OCI-LY1 (cell line): ENCODE measurements at regions not wholly inside any gene's neighbourhood (a gene's known extent, or its start where the extent isn't known, plus 50 kb on each side); places are given as distances from the start of the nearest gene placed in this dataset.

Experiments used
- H2AFZ ChIP-seq: fragments of 200-600 bp; sonication (generic), shearing (Covaris generic); 2 replicates; pipeline ENCODE4 v1.6.0; 2014; ENCODE audit warnings: antibody characterized with exemption, mild to moderate bottlenecking, low read length
- H3F3A ChIP-seq: fragments of 200-600 bp; sonication (generic), shearing (Covaris generic); 2 replicates; pipeline ENCODE4 v1.6.0; 2014; ENCODE audit warnings: mild to moderate bottlenecking, antibody characterized with exemption, low read length, moderate library complexity; ENCODE audit not compliant: insufficient read depth
- H3K27ac ChIP-seq: fragments of 200-600 bp; sonication (generic); 2 replicates; pipeline ENCODE4 v1.5.1; 2014; ENCODE audit warnings: low read length, mixed run types, mild to moderate bottlenecking, low read depth; ENCODE audit not compliant: poor library complexity, severe bottlenecking
- H3K27me3 ChIP-seq: fragments of 200-600 bp; sonication (generic); 2 replicates; pipeline ENCODE4 v1.6.0; 2014; ENCODE audit warnings: antibody characterized with exemption, mild to moderate bottlenecking, low read length, moderate library complexity; ENCODE audit not compliant: insufficient read depth
- H3K36me3 ChIP-seq: fragments of 200-600 bp; sonication (generic); 2 replicates; pipeline ENCODE4 v1.6.1; 2014; ENCODE audit warnings: mild to moderate bottlenecking, antibody characterized with exemption, low read length, moderate library complexity, mixed read lengths; ENCODE audit not compliant: insufficient read depth
- H3K4me1 ChIP-seq: fragments of 200-600 bp; sonication (generic); 2 replicates; pipeline ENCODE4 v1.5.1; 2014; ENCODE audit warnings: mild to moderate bottlenecking, low read length, moderate library complexity; ENCODE audit not compliant: insufficient read depth, severe bottlenecking
- H3K4me2 ChIP-seq: fragments of 200-600 bp; sonication (generic), shearing (Covaris generic); 2 replicates; pipeline ENCODE4 v1.6.1; 2014; ENCODE audit warnings: low read length
- H3K4me3 ChIP-seq: fragments of 200-600 bp; sonication (generic); 2 replicates; pipeline ENCODE4 v1.5.1; 2014; ENCODE audit warnings: low read length, low read depth, mild to moderate bottlenecking, mixed read lengths; ENCODE audit not compliant: poor library complexity, severe bottlenecking
- H3K79me2 ChIP-seq: fragments of 200-600 bp; shearing (Covaris generic); 2 replicates; pipeline ENCODE4 v1.6.1; 2016; ENCODE audit warnings: mixed run types, low read length, mixed read lengths; ENCODE audit not compliant: insufficient read depth
- H3K9ac ChIP-seq: fragments of 200-600 bp; sonication (generic), shearing (Covaris generic); 2 replicates; pipeline ENCODE4 v1.6.1; 2014; ENCODE audit warnings: mild to moderate bottlenecking, low read length, mixed read lengths
- H3K9me2 ChIP-seq: fragments of 200-600 bp; sonication (generic), shearing (Covaris generic); 2 replicates; pipeline ENCODE4 v1.6.1; 2014; ENCODE audit warnings: low read depth, mild to moderate bottlenecking, low read length, mixed read lengths
- H3K9me3 ChIP-seq: fragments of 200-600 bp; shearing (Covaris generic); 2 replicates; pipeline ENCODE4 v1.6.1; 2014; ENCODE audit warnings: low read length, mixed read lengths
- H4K20me1 ChIP-seq: fragments of 200-600 bp; sonication (generic), shearing (Covaris generic); 2 replicates; pipeline ENCODE4 v1.6.0; 2016; ENCODE audit warnings: mild to moderate bottlenecking, low read length; ENCODE audit not compliant: insufficient read depth
- CTCF ChIP-seq: fragments of 200-600 bp; sonication (generic), shearing (Covaris generic); IDR thresholded peaks from 2 replicates; pipeline ENCODE4 v1.5.1; 2017; ENCODE audit warnings: mild to moderate bottlenecking, antibody characterized with exemption, low read length, moderate library complexity, mixed read lengths
- EZH2 ChIP-seq: fragments of 200-600 bp; sonication (generic), shearing (Covaris generic); IDR thresholded peaks from 2 replicates; pipeline ENCODE4 v1.8.0; 2017; ENCODE audit warnings: borderline replicate concordance, mixed run types, mild to moderate bottlenecking, antibody characterized with exemption, low read length, moderate library complexity, mixed read lengths

- Histone ChIP-seq H3K36me3 (no peaks in the 10 kb centered on the region), H3K79me2 (no peaks in the 10 kb centered on the region), H3K9me2 (no peaks in the 10 kb centered on the region), H3K27ac (no peak overlapping the region), H3K27me3 (no peaks in the 10 kb centered on the region), H3F3A (no peaks in the 10 kb centered on the region), H3K9ac (no peak overlapping the region), H2AFZ (no peak overlapping the region), H3K4me3 (no peak overlapping the region), H4K20me1 (no peaks in the 10 kb centered on the region), H3K4me1 (no peaks in the 10 kb centered on the region), H3K4me2 (no peak overlapping the region), H3K9me3 (no peaks in the 10 kb centered on the region)
- peak; percentile 73 for TF ChIP-seq CTCF
- TF ChIP-seq EZH2: no peak
These were observed 787.1 kb upstream of the API5 start for GRCh38 chr11:42524534-42525227.

- Histone ChIP-seq H3K9ac (no peak overlapping the region), H3K4me1 (no peaks in the 10 kb centered on the region), H3F3A (no peaks in the 10 kb centered on the region), H3K27me3 (no peaks in the 10 kb centered on the region), H3K27ac (no peak overlapping the region), H2AFZ (no peak overlapping the region), H3K9me3 (no peaks in the 10 kb centered on the region), H3K4me2 (no peak overlapping the region), H3K9me2 (no peaks in the 10 kb centered on the region), H3K36me3 (no peaks in the 10 kb centered on the region), H3K79me2 (no peaks in the 10 kb centered on the region), H4K20me1 (no peaks in the 10 kb centered on the region), H3K4me3 (no peak overlapping the region)
- TF ChIP-seq EZH2 (no peak), CTCF (no peak)
These were observed 785.4 kb upstream of the API5 start for GRCh38 chr11:42526426-42526825.

- Histone ChIP-seq H3K9me2 (no peaks in the 10 kb centered on the region), H3K4me1 (no peaks in the 10 kb centered on the region), H3K9me3 (no peaks in the 10 kb centered on the region), H3F3A (no peaks in the 10 kb centered on the region), H2AFZ (no peak overlapping the region), H3K9ac (no peak overlapping the region), H4K20me1 (no peaks in the 10 kb centered on the region), H3K4me3 (no peak overlapping the region), H3K36me3 (no peaks in the 10 kb centered on the region), H3K27ac (no peak overlapping the region), H3K4me2 (no peak overlapping the region), H3K27me3 (no peaks in the 10 kb centered on the region), H3K79me2 (no peaks in the 10 kb centered on the region)
- TF ChIP-seq EZH2 (no peak), CTCF (no peak)
These were observed 783.3 kb upstream of the API5 start for GRCh38 chr11:42528471-42528870.
